GM19468 (cell line): ENCODE measurements at regions not wholly inside any gene's neighbourhood (a gene's known extent, or its start where the extent isn't known, plus 50 kb on each side); places are given as distances from the start of the nearest gene placed in this dataset.
"Not testable (repeated sequence)": the region's sequence is repeated elsewhere in the genome, so short reads cannot be mapped to it uniquely, and the experiment has no call there.

Experiments
- ATAC-seq: cut with Tn5 transposase; IDR thresholded peaks from one replicate; pipeline ENCODE4 v1.9.1; 2021; ENCODE audit warnings: mild to moderate bottlenecking, moderate library complexity, moderate number of reproducible peaks; ENCODE audit not compliant: unreplicated experiment; ENCODE audit errors: extremely low read depth

DNA sequence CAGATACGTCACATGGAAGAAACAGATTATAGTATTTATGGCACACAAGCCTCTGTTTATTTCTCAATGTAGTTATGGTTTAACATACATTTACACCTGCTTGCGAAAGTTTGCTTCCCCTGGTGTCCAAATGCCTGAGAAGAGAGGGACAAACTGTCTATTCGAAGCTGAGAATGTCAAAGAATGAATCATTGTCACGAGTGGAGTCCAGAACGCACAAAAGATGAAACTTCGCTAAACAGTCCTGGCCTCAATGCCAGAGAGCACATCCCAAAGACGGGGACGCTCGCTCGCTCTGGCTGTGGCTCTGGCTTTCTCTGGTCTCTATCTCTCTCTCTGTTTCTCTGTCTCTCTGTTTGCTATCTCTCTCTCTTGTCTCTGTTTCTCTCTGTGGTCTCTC is 298.8 kb downstream of the FOXL1 start:
- no peak for ATAC-seq

DNA sequence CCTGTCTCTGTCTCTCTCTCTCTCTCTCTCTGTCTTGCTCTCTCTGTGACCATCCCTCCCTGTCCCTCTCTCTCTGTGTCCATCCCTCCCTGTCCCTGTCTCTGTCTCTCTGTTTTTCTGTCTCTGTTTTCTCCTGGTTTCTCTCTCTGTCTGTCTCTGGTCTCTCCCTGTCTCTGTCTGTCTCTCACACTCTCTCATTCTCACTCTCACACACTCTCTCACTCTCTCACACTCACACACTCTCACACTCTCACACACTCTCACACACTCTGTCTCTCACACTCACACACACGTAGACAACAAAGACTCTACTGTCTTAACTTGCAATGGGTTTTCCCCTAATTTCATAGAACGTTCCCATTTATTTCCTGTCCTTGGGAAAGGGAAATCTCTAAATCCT is 299.5 kb downstream of the FOXL1 start:
- no peak for ATAC-seq

DNA sequence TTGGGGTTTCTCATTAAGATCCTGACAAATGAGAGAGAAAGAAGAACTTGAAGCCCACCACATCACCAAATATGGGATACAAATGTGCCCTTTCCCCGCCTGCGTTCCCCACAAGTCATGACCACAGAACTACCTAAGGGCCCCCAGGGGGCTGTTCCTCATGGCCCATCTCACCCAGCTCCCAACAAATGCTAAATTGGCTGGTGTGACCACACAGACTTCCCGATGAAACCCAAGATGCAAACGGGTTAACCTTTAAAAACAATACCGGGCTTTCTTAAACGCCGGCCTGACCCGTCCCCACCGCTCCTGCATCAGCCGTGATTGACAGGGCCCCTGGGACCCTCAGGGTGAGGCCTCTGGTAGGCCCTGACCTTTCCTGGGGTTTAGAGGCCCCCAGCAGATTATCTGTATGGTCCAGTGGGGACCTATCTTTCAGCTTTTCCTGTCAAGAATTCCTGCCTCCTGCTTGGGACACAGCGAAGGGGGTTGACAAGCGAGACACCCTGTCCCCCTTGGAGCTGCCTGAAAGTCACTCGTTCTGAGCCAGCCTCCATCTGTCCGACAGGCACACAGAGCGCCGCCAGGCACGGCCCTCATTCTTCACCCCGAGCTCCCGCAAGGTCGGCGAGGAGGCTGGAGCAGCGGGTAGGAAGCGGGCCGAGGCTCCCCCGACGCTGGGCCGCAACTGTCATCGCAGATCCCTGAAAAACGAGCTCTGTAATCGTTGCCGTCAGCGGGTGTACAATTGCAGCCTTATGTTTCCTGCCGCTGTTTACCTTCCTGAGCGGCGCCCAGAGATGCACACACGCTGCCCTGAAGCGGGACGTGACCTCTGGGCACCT is 300.1 kb downstream of the FOXL1 start:
- no peak for ATAC-seq

DNA sequence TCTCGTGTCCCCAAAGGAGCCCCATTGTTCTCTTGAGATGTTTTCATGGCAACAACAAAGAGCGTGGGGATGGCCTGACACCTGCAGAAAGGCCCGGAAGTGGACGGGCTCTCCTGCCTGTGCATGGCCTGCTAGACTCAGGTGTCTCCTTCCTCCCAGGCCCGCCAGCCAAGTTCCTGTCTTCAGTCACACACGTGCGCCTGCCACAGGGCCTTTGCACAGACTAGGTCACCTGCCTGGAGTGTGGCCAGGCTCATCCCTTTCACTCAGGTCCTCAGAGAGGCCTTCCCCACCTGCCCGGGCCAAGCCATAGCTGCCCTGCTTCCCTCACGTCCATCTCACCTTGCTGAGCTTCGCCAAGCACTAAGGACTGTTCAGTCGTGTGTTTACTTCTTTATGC is 300.9 kb downstream of the FOXL1 start:
- no peak for ATAC-seq

DNA sequence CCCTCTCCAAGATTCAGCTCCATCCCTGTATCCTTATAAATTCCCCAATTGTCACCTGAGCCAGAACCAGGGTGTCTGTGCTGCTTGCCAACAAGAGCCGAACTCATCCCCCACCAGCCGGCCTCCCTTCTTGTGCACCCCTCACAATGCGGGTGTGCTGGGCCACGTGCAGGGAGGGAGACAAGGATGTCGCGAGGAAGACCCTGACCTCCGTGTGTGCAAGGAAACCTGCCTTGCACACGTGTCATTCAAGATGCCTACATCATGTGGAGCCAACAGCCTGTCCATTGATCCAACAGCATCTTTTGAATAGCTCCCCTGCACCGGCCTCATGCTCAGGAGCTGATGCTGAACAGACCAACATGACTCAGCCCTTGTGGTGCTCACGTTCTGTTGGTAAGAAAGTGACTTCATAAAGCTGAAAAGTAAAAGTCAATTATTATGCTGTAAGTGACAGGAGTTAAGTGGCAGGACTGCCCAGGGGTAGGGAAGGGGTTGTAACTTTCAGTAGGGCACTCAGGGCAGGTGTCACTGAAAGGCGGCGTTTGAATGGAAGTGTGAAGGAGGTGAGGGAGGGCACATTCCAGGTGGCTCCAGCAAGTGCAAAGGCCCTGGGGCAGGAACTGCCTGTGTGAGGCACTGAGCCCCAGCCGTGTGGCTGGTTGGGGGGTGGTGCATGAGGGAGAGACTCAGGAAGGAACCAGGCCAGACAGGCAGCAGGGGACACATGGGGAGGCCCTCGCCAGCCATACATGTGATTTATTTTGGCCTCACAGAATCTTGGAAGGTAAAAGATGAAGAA is 302.2 kb downstream of the FOXL1 start:
- no peak for ATAC-seq

DNA sequence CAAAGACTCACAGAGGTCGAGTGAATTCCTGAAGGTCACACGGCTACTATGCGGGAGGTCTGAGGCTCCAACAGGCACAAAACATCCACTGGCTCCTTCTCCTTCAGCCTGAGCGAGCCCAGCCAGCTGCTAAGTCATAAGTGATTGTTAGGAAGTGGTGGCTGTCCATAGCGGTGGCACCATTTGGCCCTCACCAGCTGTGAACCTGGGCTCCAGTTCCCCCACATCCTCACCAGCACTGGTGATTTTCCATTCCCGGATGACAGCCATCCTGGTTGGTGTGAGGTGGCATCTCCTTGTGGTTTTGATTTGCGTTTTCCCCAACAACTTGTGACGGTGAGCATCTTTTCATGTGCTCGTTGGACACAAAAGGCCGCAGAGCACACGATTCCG is 302.8 kb downstream of the FOXL1 start:
- no peak for ATAC-seq

DNA sequence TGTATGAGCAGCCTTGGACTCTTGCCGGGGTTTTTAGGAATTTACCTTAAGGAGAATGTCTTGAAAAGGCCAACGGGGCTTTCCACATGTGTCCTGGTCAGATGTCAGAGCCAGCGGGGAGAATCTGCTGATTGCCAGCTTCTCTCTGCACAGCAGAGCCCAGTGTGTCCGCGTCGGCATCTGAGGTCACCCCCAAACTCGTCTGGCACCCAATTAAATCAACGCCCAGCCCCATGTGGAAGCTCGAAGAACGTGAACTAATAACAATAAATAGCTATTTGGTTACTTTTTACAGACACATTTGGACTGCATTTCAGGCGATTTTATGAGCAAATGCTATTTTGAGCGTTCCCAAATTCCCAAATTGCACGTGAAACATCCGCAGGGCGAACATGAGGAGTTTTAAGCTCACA is 303.5 kb downstream of the FOXL1 start:
- ATAC-seq, result no peak

DNA sequence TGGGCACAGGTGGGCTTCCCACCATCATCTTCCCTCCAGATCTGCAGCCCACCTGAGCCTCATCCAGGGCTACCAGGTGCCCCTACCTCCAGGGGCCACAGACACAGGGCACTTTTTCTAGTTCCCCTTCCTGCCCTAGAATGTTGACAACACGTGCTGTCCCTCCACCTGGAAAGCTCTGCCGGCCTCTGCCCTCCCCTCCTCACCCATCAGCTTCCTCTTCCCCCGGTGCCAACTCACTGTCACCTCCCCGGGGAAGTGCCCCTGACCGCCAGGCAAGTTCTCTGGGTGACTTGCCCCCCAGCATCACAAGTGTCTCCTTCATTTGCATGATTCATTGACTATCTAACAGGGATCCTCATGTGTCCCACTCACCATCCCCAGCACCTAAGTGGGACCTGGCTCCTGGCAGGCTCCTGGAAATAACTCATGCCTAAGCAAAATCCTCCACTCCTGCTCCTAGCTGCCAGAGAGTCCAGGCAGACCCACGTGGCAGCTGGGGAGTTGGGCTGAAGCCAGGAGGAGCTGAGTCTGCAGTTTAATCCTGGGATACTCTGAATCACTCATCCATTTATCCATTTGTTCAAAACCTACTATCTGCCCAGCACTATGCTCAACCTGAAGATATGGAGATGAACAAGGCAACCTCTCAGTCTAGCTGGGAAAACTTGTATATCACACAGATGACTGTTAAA is 304.4 kb downstream of the FOXL1 start:
- ATAC-seq, result no peak

DNA sequence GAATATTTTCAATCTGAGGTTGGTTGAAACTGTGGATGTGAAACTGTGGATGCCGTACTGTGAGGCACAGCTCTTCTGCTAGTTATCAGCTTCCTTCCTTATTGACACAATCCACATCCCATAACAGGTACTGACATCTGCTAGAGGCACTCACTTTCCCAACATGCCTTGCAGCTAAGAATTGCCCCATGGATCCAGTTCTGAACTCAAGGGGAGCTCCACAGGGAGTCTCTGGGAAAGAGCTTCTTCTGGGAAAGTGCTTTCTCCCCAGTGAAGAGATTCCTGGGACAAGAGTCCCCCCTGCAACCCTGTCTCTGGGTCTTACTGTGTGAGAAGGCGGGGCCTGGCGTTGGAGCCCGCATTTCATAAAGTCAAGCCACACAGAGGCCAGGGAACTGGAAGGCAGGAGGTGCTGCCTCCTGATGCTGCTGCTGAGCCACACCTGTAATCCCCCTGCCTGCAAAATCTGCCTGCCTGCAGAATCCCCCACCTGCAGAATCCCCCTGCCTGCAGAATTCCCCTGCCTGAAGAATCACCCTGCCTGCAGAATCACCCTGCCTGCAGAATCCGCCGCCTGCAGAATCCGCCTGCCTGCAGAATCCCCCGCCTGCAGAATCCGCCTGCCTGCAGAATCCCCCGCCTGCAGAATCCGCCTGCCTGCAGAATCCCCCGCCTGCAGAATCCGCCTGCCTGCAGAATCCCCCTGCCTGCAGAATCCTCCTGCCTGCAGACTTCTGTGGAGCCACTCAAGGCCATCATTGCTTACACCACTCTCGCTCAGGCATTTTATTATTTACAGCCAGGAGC is 305.4 kb downstream of the FOXL1 start:
- no peak for ATAC-seq

DNA sequence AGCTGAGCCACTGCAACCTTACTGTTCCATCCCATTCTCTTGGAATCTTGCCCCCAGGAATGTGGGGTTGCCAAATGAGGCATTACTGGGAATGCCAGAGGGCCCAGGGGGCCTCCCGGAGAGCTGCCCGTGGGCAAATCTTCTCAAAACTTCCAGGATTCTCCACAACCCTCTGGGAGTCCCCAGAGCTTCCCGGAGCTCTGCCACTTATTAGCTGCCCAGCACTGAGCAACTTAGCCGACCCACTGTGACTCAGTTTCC is 306.0 kb downstream of the FOXL1 start:
- ATAC-seq, result no peak

DNA sequence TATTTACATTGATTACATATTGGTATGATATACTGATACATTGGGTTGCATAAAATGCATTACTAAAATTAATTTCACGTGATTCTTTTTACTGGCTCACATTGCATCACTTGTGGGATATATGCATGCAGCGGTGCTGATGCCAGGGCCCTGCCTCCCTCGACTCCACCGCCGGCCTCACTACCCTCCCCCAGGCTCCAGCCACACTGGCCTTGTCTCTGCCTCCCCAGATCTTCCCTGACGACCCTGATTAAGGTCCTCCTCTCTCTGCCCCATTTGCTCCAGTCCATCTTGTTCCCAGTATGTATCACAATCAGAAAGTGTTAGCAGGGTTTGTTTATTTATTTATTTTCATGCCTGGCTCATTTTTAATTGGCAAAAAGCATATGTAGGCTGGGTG is 306.8 kb downstream of the FOXL1 start:
- no peak for ATAC-seq

DNA sequence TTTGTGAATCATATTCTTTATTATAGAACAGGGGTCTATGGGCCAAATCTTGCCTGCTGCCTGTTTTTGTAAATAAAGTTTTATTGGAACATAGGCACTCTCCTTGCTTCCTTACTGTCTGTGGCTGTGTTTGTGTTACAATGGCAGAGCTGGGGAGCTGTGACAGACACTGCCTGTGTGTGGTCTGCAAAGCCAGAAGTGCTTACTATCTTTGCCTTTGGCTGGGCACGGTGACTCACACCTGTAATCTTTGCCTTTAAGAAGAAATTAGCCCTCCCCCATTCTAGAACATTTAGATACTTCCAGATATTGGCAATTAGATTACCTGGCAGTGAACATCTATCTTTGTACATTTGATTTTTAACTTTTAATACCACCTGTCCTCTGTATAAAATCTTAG is 308.3 kb downstream of the FOXL1 start:
- no peak for ATAC-seq

DNA sequence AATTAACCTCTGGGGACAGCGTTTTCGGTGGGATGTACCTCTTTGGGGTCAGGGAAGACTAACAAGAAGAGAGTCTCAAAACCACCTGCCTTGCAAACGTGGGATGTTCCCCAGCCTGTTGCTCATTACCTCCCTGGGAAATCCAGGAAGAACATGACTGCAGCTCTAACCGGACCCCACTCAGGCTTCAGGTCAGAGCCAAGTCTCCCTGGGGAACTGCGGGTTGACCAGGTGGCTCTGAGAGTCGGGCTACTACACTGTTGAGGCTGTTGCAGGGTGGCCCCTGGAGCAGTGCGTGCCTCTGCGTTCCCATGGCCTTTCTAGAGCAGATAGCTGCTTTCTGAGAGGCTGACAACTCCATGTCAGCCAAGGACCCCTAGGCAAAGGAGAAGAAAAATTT is 309.1 kb downstream of the FOXL1 start:
- ATAC-seq, result no peak

DNA sequence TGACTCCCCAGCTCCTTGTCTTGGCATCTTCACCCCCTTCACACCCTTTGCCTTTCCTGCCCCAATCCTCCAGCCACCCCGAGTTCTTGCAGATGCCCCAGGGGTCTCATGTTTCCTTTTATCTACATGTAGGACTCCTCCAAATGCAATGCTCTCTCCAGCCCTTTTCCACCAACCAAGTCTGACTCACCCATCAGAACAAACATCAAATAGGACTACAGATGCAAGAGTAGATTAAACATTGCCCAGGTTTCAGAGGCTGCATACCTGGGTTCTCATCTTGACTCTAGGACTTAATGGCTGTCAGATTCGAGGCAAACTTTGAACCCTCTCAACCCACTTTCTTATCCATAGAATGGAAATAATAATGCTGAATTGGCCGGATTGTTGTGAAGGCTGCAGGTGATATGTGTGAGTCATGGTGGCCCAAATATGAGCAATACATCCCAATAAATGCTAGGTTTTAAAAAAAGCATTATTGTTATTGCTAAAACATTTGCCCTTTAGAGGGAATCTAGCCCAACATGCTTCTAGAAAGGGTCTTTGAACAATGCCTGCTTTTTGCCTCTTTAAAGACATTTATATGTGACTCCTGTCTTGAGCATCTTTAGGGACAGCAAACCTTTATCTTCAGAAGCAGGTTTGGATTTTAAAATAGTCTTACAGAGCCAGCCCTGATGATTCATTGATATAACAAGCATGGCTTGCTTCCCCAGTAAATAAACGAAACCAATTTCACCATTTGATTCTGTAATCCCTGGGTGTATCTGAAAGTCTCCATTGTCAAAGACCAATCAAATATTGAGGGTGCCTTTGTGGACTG is 310.1 kb downstream of the FOXL1 start:
- no peak for ATAC-seq

DNA sequence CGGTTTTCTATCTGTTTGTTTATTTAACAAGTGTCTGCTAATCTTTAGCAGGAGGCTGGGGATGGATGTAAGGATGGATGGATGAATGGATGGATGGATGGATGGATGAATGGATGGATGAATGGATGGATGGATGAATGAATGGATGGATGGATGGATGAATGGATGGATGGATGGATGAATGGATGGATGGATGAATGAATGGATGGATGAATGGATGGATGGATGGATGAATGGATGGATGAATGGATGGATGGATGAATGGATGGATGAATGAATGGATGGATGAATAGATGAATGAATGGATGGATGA is 310.7 kb downstream of the FOXL1 start:
- not testable (repeated sequence) for ATAC-seq

DNA sequence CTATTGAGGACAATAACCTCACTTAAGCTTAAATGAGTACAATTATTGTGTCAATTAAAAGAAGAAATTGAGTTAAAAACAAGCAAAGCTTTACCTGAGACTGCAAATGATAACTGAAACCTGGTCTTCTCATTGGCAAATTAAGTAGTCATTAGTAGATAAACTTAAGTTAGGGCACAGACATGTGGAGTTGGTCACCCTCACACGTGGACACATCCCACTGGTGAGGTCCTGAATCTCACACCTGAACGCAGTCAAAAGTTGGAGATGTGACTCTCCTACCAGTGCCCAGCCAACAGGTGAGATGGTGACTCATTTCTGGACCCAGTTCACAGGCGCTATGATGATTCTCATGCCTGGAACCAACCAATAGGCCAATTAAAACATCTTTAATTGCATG is 311.6 kb downstream of the FOXL1 start:
- no peak for ATAC-seq

DNA sequence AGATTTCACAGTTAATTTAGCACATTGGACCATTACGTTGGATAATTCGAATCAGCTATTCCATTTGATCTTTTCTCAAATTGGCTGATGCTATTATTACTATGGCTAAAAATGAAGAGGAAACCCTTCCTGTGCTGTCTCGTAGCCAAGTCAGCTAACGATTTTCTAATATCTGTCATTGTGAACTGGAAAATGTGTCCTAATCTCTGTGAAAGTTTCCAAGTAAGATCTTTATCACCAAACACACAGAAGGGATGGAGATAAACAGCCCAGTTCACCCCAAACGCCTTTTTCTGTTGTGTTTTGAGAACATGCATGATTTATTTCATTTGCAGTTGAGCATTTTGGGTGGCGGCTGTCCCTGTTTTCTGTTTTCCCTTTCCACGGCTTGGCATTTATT is 312.8 kb downstream of the FOXL1 start:
- no peak for ATAC-seq

DNA sequence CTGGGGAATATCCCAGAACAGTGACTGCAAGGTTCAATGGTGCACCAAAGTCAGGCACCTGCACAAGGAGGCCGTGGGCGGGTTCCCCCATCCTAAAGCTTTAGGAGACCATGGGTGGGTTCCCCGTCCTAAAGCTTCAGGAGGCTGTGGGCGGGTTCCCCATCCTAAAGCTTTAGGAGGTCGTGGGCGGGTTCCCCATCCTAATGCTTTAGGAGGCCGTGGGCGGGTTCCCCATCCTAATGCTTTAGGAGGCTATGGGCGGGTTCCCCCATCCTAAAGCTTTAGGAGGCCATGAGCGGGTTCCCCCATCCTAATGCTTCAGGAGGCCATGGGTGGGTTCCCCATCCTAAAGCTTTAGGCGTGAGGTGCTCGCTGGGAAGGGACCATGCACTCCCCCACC is 313.3 kb downstream of the FOXL1 start:
- ATAC-seq, result no peak

DNA sequence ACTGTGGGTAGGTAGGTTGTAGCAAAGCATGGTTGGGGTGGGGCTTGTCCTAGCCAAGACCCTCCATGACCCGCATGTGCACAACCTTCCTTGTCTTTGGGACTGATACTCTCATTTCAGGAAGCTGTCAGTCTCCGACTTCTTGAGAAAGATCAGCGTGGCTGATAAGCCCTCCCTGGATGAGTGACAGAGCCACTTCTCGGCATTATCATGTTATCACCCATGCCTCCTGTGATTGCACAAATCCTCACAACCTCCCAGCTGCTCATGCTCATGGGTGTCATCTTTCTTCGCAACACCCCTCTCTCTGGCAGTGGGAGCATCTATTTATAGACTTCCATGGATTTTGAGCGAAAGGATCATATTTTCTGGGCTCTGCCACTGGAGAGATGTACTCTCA is 314.2 kb downstream of the FOXL1 start:
- no peak for ATAC-seq

DNA sequence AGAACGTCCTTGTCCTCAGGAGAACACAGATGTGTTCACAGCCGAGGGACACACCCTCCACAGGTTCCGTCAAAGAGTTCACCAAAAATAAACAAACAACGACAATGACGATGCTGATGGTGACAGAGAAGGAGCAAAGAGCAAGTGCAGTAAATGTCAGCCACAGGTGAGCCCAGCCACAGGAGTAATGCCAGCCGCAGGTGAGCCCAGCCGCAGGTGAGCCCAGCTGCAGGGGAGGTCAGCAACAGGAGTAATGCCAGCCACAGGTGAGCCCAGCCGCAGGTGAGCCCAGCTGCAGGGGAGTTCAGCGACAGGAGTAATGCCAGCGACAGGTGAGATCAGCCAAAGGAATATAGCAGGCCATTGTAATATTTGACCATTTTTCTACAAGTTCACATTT is 315.2 kb downstream of the FOXL1 start:
- no peak for ATAC-seq
